ENCODE measurements at regions not wholly inside any gene's neighbourhood (a gene's known extent, or its start where the extent isn't known, plus 50 kb on each side); places are given as distances from the start of the nearest gene placed in this dataset.

DNA sequence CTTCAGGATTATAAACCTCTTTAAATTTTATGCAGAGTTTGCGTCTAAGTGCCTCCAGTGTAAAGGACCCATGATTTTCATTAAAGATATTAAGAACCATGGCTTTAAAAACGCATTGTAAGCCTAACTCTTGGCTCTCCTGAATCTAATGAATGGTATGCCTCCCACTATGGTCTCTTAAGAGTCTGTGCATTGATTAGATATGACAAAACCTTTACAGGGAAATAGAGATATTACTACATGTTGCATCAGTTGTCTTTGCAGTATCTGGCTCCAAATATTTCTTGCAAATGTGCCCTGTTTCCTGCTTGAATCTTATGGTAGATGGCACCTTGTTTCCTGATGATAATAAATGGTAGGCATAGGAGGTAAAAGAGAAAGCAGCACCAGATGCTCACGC lies 189.3 kb upstream of the FSHR start:
- TF ChIP-seq, protein P1, sequence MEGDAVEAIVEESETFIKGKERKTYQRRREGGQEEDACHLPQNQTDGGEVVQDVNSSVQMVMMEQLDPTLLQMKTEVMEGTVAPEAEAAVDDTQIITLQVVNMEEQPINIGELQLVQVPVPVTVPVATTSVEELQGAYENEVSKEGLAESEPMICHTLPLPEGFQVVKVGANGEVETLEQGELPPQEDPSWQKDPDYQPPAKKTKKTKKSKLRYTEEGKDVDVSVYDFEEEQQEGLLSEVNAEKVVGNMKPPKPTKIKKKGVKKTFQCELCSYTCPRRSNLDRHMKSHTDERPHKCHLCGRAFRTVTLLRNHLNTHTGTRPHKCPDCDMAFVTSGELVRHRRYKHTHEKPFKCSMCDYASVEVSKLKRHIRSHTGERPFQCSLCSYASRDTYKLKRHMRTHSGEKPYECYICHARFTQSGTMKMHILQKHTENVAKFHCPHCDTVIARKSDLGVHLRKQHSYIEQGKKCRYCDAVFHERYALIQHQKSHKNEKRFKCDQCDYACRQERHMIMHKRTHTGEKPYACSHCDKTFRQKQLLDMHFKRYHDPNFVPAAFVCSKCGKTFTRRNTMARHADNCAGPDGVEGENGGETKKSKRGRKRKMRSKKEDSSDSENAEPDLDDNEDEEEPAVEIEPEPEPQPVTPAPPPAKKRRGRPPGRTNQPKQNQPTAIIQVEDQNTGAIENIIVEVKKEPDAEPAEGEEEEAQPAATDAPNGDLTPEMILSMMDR (IDR thresholded peaks at IDR 0.05; ENCODE audit: low read depth, low read length) = no peak
- no peak for TF ChIP-seq POLR2A (IDR thresholded peaks at IDR 0.05; ENCODE audit: extremely low read depth, insufficient read length)
